Naive thymus-derived CD4-positive, alpha-beta T cell (primary cell): ENCODE measurements at regions not wholly inside any gene's neighbourhood (a gene's known extent, or its start where the extent isn't known, plus 50 kb on each side); places are given as distances from the start of the nearest gene placed in this dataset.

ENCODE experiments used
- ATAC-seq: fragments of 150-1000 bp; cut with Tn5 transposase; 2 replicates; pipeline ENCODE4 v1.10.0; 2021; ENCODE audit warnings: mild to moderate bottlenecking, moderate library complexity
- CTCF ChIA-PET: fragments of 350-600 bp; sonication (Branson Sonifier 250); formaldehyde crosslinking; loops from one replicate; lab custom pipeline; 2021; ENCODE audit warnings: antibody characterized with exemption; lab: Charles Lee
- POLR2A ChIA-PET: fragments of 350-600 bp; sonication (Branson Sonifier 250); formaldehyde crosslinking; loops from one replicate; lab custom pipeline; 2021; ENCODE audit warnings: antibody characterized with exemption, inconsistent platforms; lab: Charles Lee
- DNase-seq, 9 donors: peaks; one replicate each; pipeline versions ENCODE4 v3.0.0 to v3.0.0-alpha.2; 2020 to 2022; ENCODE audit warnings: mixed read lengths in 1 of 9
- H3K27ac ChIP-seq: one replicate; pipeline ENCODE4 v1.7.0; 2013; ENCODE audit warnings: mild to moderate bottlenecking, low read depth, low read length, moderate library complexity
- H3K27me3 ChIP-seq, 2 donors: one replicate each; pipeline ENCODE4 v1.7.0; 2013; ENCODE audit warnings: low read length in 2 of 2, mild to moderate bottlenecking in 2 of 2, moderate library complexity in 2 of 2; ENCODE audit not compliant: control insufficient read depth in 2 of 2, insufficient read depth in 2 of 2
- H3K36me3 ChIP-seq, 3 experiments: 1 replicate in 2 of 3; 2 replicates in 1 of 3; pipeline ENCODE4 v1.7.0; 2013; ENCODE audit warnings: low read length in 3 of 3, mild to moderate bottlenecking in 3 of 3, moderate library complexity in 1 of 3; ENCODE audit not compliant: insufficient read depth in 3 of 3, control insufficient read depth in 2 of 3
- H3K4me1 ChIP-seq, 2 donors: one replicate each; pipeline ENCODE4 v1.7.0; 2013; ENCODE audit warnings: low read length in 2 of 2, mild to moderate bottlenecking in 2 of 2, moderate library complexity in 1 of 2; ENCODE audit not compliant: control insufficient read depth in 2 of 2, insufficient read depth in 2 of 2
- H3K4me3 ChIP-seq: 2 replicates; pipeline ENCODE4 v1.7.0; 2013; ENCODE audit warnings: mild to moderate bottlenecking, low read length
- H3K9me3 ChIP-seq, 3 experiments: 1 replicate in 2 of 3; 2 replicates in 1 of 3; pipeline ENCODE4 v1.7.0; 2013; ENCODE audit warnings: low read length in 3 of 3; ENCODE audit not compliant: control insufficient read depth in 2 of 3
- H3K27ac Mint-ChIP-seq, 9 donors: one replicate each; pipeline ENCODE4 v1.8.0; 2020 to 2022; ENCODE audit warnings: mixed read lengths in 9 of 9, mild to moderate bottlenecking in 8 of 9, moderate library complexity in 5 of 9, inconsistent platforms in 2 of 9
- H3K27me3 Mint-ChIP-seq, 5 donors: one replicate each; pipeline ENCODE4 v1.8.0; 2021 to 2022; ENCODE audit warnings: mixed read lengths in 5 of 5, mild to moderate bottlenecking in 1 of 5
- H3K36me3 Mint-ChIP-seq, 5 donors: one replicate each; pipeline ENCODE4 v1.8.0; 2020 to 2022; ENCODE audit warnings: mixed read lengths in 5 of 5, mild to moderate bottlenecking in 3 of 5, inconsistent platforms in 1 of 5
- H3K4me1 Mint-ChIP-seq, 7 donors: one replicate each; pipeline ENCODE4 v1.8.0; 2020 to 2022; ENCODE audit warnings: mixed read lengths in 7 of 7, mild to moderate bottlenecking in 3 of 7, inconsistent platforms in 1 of 7
- H3K4me3 Mint-ChIP-seq, 10 donors: one replicate each; pipeline ENCODE4 v1.8.0; 2020 to 2022; ENCODE audit warnings: mild to moderate bottlenecking in 10 of 10, mixed read lengths in 10 of 10, moderate library complexity in 6 of 10, inconsistent platforms in 2 of 10
- H3K9me3 Mint-ChIP-seq, 11 donors: one replicate each; pipeline ENCODE4 v1.8.0; 2020 to 2022; ENCODE audit warnings: mixed read lengths in 11 of 11, mild to moderate bottlenecking in 4 of 11, inconsistent platforms in 1 of 11, moderate library complexity in 1 of 11
- intact Hi-C, 2 donors: fragments of 100-400 bp; cut with micrococcal nuclease; formaldehyde crosslinking; loops; one replicate each; pipeline ENCODE4 v1.15.1; 2023

DNA sequence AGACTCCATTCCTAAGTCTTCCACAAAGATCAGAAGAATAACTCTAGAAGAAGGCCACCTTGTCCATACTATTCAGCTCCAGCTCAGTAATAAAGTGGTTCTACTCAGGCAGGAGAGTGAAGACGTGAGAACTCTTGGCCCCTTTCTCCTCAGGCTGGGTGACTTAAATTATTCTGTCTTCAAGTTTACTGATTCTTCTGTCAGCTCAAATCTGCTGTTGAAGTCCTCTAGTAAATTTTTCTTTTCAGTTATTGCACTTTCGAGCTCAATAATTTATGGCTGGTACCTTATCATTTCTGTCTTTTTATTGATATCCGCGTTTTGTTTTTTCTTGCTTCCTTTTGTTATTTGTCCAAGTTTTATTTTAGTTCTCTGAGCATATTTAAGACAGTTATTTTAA is 922.3 kb upstream of the PCDH9 start:
- ATAC-seq, result no peak
- H3K9me3 Mint-ChIP-seq, result peaks cover 5 to 39% (median 13%) of the 10 kb centered on the region in 11 donors

DNA sequence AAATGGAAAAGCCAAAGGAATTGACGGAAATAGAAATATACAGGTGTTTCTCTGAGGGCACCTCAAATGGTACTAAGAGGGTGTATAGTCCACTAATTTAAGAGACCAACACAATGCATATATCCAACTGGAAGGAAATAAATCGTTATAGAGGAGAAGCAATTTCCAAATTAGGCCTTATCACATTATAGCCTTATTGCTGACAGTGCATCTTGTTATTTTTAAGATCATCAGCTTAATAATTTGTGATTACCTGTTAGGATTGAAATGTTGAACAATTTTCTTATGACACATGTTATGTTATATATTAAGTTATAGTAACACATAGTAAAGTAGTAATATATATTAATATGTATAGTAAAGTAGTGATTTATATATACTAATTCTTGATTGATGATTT is 915.7 kb upstream of the PCDH9 start:
- Mint-ChIP-seq H3K4me3 (no peak overlapping the region), H3K27ac (no peak overlapping the region), H3K36me3 (no peaks in the 10 kb centered on the region), H3K27me3 (no peaks in the 10 kb centered on the region), H3K9me3 (peaks cover 0 to 30% (median 5%) of the 10 kb centered on the region in 11 donors), H3K4me1 (no peaks in the 10 kb centered on the region)
- POLR2A ChIA-PET, result no interaction called here
- no peak for DNase-seq
- no peaks in the 10 kb centered on the region for H3K36me3 ChIP-seq
- H3K4me3 ChIP-seq, result no peak overlapping the region
- intact Hi-C loops, result no loop called here
- H3K27me3 ChIP-seq, result no peaks in the 10 kb centered on the region
- H3K9me3 ChIP-seq, result no peaks in the 10 kb centered on the region
- CTCF ChIA-PET, result no interaction called here
- no peaks in the 10 kb centered on the region for H3K4me1 ChIP-seq
- H3K27ac ChIP-seq, result no peak overlapping the region
- ATAC-seq, result no peak

More for the DNA sequence above, 922.3 kb upstream of the PCDH9 start:
- no peak for DNase-seq
- H3K36me3 ChIP-seq, result no peaks in the 10 kb centered on the region
- H3K4me3 ChIP-seq, result no peak overlapping the region
- H3K27ac Mint-ChIP-seq, result no peak overlapping the region
- H3K27ac ChIP-seq, result no peak overlapping the region
- ChIA-PET CTCF (no interaction called here), POLR2A (no interaction called here)
- no peaks in the 10 kb centered on the region for H3K36me3 Mint-ChIP-seq
- H3K27me3 ChIP-seq, result no peaks in the 10 kb centered on the region
- H3K4me1 Mint-ChIP-seq, result no peaks in the 10 kb centered on the region
- no peaks in the 10 kb centered on the region for H3K27me3 Mint-ChIP-seq
- H3K4me3 Mint-ChIP-seq, result no peak overlapping the region
- intact Hi-C loops, result no loop called here
- no peaks in the 10 kb centered on the region for H3K4me1 ChIP-seq
- H3K9me3 ChIP-seq, result peaks cover 0 to 4% (median 0%) of the 10 kb centered on the region in 3 experiments

DNA sequence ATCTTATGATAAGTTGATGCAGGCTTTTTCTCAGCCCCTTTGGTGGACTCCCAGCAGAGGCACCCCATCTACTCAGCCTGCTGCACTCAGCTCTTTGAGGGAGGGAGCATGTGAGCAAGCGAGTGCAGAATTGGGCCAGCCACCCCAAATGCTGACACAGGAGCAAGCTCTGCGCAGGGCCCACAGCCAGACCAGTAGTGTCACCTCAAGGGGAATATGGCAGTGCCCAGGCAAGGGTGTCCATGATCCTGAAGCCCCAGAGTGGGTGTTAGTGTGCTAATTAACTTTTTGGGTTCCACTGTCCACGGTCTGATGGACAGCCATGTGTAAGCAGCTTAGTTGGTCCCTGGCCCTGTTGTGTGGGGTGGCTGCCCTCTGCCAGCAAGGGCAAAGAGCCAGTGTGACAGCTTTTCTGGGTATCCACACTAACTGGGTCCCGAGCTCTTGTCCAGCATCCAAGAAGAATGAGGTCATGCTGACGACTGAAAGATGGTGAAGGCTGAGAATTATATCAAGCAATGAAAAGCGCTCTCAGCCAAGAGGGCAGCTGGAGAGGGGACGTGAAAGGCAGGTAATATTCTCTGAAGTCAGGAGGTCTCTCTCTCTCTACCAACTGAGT is 898.3 kb upstream of the PCDH9 start:
- H3K27ac Mint-ChIP-seq, result no peak overlapping the region
- ATAC-seq (no peak), DNase-seq (no peak)
- H3K4me1 Mint-ChIP-seq, result no peaks in the 10 kb centered on the region
- CTCF ChIA-PET, result no interaction called here
- H3K9me3 ChIP-seq, result no peaks in the 10 kb centered on the region
- H3K36me3 Mint-ChIP-seq, result no peaks in the 10 kb centered on the region
- H3K36me3 ChIP-seq, result no peaks in the 10 kb centered on the region
- POLR2A ChIA-PET, result no interaction called here
- H3K27me3 ChIP-seq, result no peaks in the 10 kb centered on the region
- no peaks in the 10 kb centered on the region for H3K4me1 ChIP-seq
- H3K4me3 Mint-ChIP-seq, result no peak overlapping the region
- intact Hi-C loops, result no loop called here
- no peaks in the 10 kb centered on the region for H3K27me3 Mint-ChIP-seq
- peaks cover 0 to 15% (median 4%) of the 10 kb centered on the region in 11 donors for H3K9me3 Mint-ChIP-seq
- no peak overlapping the region for H3K4me3 ChIP-seq
- H3K27ac ChIP-seq, result no peak overlapping the region

DNA sequence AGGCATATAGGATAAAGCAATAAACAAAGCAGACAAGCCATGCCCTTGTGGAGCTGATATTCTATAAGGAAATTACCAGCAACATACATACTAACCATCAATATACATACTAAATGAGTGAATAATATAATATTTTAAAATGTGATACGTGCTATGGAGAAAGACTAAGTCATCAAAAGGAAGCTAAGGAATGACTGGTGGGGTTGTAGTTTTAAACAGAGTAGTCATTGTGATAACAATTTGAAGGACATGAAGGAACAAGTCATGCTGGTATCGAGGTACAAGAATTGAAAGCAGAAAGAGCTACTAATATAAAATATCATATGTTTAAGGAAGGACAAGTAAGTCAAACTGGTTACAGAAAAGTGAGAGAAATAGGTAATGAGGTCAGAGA is 894.9 kb upstream of the PCDH9 start:
- ChIA-PET CTCF (no interaction called here), POLR2A (no interaction called here)
- intact Hi-C loops, result no loop called here
- H3K27me3 Mint-ChIP-seq, result no peaks in the 10 kb centered on the region
- H3K27me3 ChIP-seq, result no peaks in the 10 kb centered on the region
- DNase-seq (no peak), ATAC-seq (no peak)
- no peak overlapping the region for H3K4me3 Mint-ChIP-seq
- no peaks in the 10 kb centered on the region for H3K4me1 ChIP-seq
- no peak overlapping the region for H3K27ac Mint-ChIP-seq
- H3K4me3 ChIP-seq, result no peak overlapping the region
- H3K36me3 Mint-ChIP-seq, result no peaks in the 10 kb centered on the region
- H3K9me3 Mint-ChIP-seq, result peaks cover 0 to 10% (median 2%) of the 10 kb centered on the region in 11 donors
- H3K27ac ChIP-seq, result no peak overlapping the region
- H3K9me3 ChIP-seq, result peaks cover 0 to 4% (median 0%) of the 10 kb centered on the region in 3 experiments
- H3K36me3 ChIP-seq, result no peaks in the 10 kb centered on the region
- no peaks in the 10 kb centered on the region for H3K4me1 Mint-ChIP-seq

DNA sequence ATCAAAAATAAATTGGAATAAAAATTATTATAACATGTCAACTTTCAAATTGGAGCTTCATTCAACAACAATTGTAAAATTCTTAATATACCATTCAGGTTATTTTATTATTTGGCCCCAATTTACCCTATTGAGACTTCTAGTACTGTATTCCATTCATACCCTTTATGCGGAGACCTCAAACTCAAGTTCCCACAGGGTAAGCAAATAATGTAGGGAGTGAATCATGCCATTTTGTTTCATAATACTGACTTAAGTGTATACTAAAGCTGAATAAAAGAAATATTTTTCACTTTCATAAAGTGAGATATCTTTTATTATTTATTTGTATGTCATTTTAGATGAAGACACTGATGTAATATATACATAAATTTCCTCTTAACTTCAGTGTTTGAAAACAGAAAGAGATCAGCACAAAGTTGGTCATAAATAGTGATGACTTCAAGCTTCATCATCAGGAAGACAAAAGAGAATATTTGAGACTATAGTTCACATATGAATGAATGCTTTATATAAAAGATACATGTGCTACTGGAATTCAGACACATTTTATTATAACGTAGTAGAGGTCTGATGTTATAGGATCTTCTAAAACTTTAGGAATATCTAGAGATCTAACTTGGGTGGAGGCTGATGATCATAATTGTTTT is 894.4 kb upstream of the PCDH9 start:
- POLR2A ChIA-PET, result no interaction called here
- ATAC-seq, result no peak
- Histone ChIP-seq H3K36me3 (no peaks in the 10 kb centered on the region), H3K9me3 (peaks cover 0 to 7% (median 0%) of the 10 kb centered on the region in 3 experiments), H3K4me1 (no peaks in the 10 kb centered on the region), H3K27ac (no peak overlapping the region), H3K4me3 (no peak overlapping the region), H3K27me3 (no peaks in the 10 kb centered on the region)
- no peaks in the 10 kb centered on the region for H3K27me3 Mint-ChIP-seq
- DNase-seq, result no peak
- H3K9me3 Mint-ChIP-seq, result peaks cover 0 to 10% (median 2%) of the 10 kb centered on the region in 11 donors
- H3K4me3 Mint-ChIP-seq, result no peak overlapping the region
- H3K36me3 Mint-ChIP-seq, result no peaks in the 10 kb centered on the region
- no peaks in the 10 kb centered on the region for H3K4me1 Mint-ChIP-seq
- intact Hi-C loops, result no loop called here
- no peak overlapping the region for H3K27ac Mint-ChIP-seq
- CTCF ChIA-PET, result no interaction called here

DNA sequence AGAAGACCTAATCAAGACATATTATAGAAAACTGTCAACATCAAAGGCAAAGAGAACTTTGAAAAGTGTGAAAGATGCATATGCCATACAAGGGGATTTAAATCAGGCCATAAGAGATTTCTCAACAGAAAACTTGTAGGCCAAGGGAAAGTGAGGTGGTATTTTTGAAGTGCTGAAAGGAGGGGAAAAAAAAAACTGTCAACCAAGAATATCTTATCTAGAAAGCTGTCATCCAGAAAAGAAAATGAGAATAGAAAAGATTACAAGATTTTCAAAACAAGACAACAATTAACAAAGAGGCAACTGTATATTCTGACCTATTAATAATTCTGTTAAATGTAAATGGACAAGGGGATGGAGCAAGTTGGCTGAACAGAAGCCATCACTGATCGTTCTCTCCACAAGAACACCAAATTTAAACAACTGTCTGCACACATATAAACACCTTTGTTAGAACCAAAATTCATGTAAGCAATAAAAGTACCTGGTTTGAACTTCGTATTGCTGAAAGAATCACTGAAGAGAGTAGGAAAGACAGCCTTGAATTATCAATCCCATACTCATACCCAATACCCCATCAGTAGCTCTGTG is 880.1 kb upstream of the PCDH9 start:
- DNase-seq, result no peak
- Histone ChIP-seq H3K4me3 (no peak overlapping the region), H3K36me3 (no peaks in the 10 kb centered on the region), H3K4me1 (no peaks in the 10 kb centered on the region), H3K27ac (no peak overlapping the region), H3K9me3 (peaks cover 0 to 7% (median 0%) of the 10 kb centered on the region in 3 experiments), H3K27me3 (no peaks in the 10 kb centered on the region)
- H3K4me3 Mint-ChIP-seq, result no peak overlapping the region
- ChIA-PET POLR2A (no interaction called here), CTCF (no interaction called here)
- H3K9me3 Mint-ChIP-seq, result peaks cover 5 to 41% (median 13%) of the 10 kb centered on the region in 11 donors
- no peak overlapping the region for H3K27ac Mint-ChIP-seq
- no peak for ATAC-seq
- no peaks in the 10 kb centered on the region for H3K4me1 Mint-ChIP-seq
- H3K36me3 Mint-ChIP-seq, result peaks cover 0 to 4% (median 0%) of the 10 kb centered on the region in 5 donors
- no peaks in the 10 kb centered on the region for H3K27me3 Mint-ChIP-seq
- intact Hi-C loops, result no loop called here
